Lower leg skin (tissue), 3 donors: ENCODE measurements at regions not wholly inside any gene's neighbourhood (a gene's known extent, or its start where the extent isn't known, plus 50 kb on each side); places are given as distances from the start of the nearest gene placed in this dataset.

Source experiments
- POLR2A ChIP-seq, 2 donors: fragments of 450-650 bp; IDR thresholded peaks; one replicate each; pipeline ENCODE4 v1.6.1; 2016 to 2017; ENCODE audit warnings: antibody characterized with exemption in 2 of 2, mild to moderate bottlenecking in 1 of 2, moderate library complexity in 1 of 2
- TF ChIP-seq, protein P1 (sequence below), 3 donors: fragments of 450-650 bp; IDR thresholded peaks; one replicate each; pipeline ENCODE4 v1.5.1; 2016; ENCODE audit warnings: antibody characterized with exemption in 3 of 3, mild to moderate bottlenecking in 3 of 3, moderate library complexity in 2 of 3

DNA sequence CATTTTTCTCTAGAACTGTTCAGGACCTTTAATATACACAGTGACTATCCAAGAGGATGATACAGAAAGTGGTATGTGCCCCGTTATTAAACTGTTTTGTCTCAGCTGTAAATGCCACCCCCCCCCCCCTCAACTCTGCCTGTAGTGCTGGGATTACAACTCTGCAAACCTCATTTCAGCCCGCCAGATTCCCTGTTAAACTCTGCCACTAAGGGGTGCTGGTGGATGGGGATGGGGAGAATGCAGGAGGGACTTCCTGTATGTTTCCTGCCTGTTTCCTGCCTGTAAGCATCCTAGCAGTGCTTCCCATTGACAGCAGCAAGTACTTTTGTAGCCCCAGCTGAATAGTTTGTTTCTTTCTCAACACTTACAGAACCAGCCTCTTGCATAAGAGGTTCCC lies 301.7 kb upstream of the RORA start:
- TF ChIP-seq POLR2A (IDR thresholded peaks at IDR 0.05) = no peak
- TF ChIP-seq, protein P1, sequence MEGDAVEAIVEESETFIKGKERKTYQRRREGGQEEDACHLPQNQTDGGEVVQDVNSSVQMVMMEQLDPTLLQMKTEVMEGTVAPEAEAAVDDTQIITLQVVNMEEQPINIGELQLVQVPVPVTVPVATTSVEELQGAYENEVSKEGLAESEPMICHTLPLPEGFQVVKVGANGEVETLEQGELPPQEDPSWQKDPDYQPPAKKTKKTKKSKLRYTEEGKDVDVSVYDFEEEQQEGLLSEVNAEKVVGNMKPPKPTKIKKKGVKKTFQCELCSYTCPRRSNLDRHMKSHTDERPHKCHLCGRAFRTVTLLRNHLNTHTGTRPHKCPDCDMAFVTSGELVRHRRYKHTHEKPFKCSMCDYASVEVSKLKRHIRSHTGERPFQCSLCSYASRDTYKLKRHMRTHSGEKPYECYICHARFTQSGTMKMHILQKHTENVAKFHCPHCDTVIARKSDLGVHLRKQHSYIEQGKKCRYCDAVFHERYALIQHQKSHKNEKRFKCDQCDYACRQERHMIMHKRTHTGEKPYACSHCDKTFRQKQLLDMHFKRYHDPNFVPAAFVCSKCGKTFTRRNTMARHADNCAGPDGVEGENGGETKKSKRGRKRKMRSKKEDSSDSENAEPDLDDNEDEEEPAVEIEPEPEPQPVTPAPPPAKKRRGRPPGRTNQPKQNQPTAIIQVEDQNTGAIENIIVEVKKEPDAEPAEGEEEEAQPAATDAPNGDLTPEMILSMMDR (IDR thresholded peaks at IDR 0.05) = no peak
